ENCODE measurements at regions not wholly inside any gene's neighbourhood (a gene's known extent, or its start where the extent isn't known, plus 50 kb on each side); places are given as distances from the start of the nearest gene placed in this dataset.

DNA sequence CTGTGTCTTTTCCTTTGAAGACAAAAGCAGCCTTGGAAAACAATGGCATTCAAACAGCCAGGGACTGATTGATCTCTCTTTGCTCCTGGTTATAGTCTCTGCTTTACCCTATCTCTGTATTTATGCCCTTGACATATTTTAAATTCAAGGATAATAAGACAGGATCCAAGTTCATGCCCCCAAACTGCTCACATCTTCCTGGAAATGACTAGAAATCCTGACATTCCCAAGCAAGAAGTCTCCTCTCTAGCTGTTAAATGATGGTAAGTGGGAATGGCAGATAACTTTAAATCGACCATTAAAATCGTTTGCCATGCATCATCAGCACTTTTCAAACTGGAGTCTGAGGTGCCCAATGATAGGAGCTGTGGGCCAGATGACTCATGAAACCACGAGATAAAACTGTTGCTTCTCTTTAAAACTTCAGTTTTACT is 435.6 kb downstream of the FOXO1 start:
- no peak overlapping the region for H3K4me3 ChIP-seq (ENCODE audit: low read depth, low read length)
- no peak overlapping the region for H3K27ac ChIP-seq (ENCODE audit: extremely low read depth, low read depth, low read length)
- no peaks in the 10 kb centered on the region for H3K9me3 ChIP-seq (ENCODE audit: control insufficient read depth, insufficient read depth, low read depth, low read length)
- TF ChIP-seq HOXC10 (CRISPR knock-in tag; IDR thresholded peaks at IDR 0.05) (no peak), SCRT2 (tag by site-specific recombination; IDR thresholded peaks at IDR 0.05) (peak; percentile 31; the same call in 1 of the 2 replicates)
- ChIA-PET CTCF (no interaction called here), POLR2A (no interaction called here)
- no peaks in the 10 kb centered on the region for H3K36me3 ChIP-seq (ENCODE audit: control insufficient read depth in 2 of 2, insufficient read depth in 1 of 2, low read length in 2 of 2)
- H3K4me1 ChIP-seq (ENCODE audit: control insufficient read depth, insufficient read depth, low read length): no peaks in the 10 kb centered on the region

DNA sequence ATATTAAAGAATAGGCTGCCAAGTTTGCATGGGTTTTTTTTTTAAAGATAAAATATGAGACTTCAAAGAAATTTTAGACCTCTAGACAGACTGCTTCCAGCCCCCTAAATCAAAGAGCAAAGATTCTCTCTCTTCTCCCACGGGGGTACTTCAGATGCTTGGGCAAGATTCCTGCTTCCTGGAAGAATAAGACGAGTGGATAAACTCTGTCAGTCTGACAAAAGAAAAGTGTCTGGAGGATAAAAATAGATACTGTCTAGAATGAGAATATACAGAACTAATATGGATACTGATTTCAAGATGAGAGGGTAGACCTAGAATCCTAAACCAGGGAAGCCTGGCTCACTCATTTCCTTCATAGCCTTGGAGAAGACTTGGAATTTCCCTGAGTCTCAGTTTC is 435.1 kb downstream of the FOXO1 start:
- H3K4me3 ChIP-seq (ENCODE audit: low read depth, low read length): no peak overlapping the region
- TF ChIP-seq ZNF560 (tag by site-specific recombination; IDR thresholded peaks at IDR 0.05; ENCODE audit: borderline replicate concordance): no peak
- TF ChIP-seq ZNF830 (tag by site-specific recombination; IDR thresholded peaks at IDR 0.05; ENCODE audit: low read depth): no peak
- no peak for TF ChIP-seq ZNF280C (tag by site-specific recombination; IDR thresholded peaks at IDR 0.05)
- POLR2A ChIA-PET: no interaction called here
- no peaks in the 10 kb centered on the region for H3K4me1 ChIP-seq (ENCODE audit: control insufficient read depth, insufficient read depth, low read length)
- CTCF ChIA-PET: no interaction called here
- no peaks in the 10 kb centered on the region for H3K36me3 ChIP-seq (ENCODE audit: control insufficient read depth in 2 of 2, insufficient read depth in 1 of 2, low read length in 2 of 2)
- H3K27ac ChIP-seq (ENCODE audit: extremely low read depth, low read depth, low read length): no peak overlapping the region
- H3K9me3 ChIP-seq (ENCODE audit: control insufficient read depth, insufficient read depth, low read depth, low read length): no peaks in the 10 kb centered on the region

- Histone ChIP-seq H3K27ac (ENCODE audit: extremely low read depth, low read depth, low read length) (no peak overlapping the region), H3K36me3 (ENCODE audit: control insufficient read depth in 2 of 2, insufficient read depth in 1 of 2, low read length in 2 of 2) (no peaks in the 10 kb centered on the region), H3K4me1 (ENCODE audit: control insufficient read depth, insufficient read depth, low read length) (no peaks in the 10 kb centered on the region), H3K4me3 (ENCODE audit: low read depth, low read length) (no peak overlapping the region), H3K9me3 (ENCODE audit: control insufficient read depth, insufficient read depth, low read depth, low read length) (no peaks in the 10 kb centered on the region)
- TF ChIP-seq ZNF621 (tag by site-specific recombination; IDR thresholded peaks at IDR 0.05) (no peak), SP3 (tag by site-specific recombination; IDR thresholded peaks at IDR 0.05) (no peak), FEZF1 (tag by site-specific recombination; IDR thresholded peaks at IDR 0.05) (no peak), ZNF660 (tag by site-specific recombination; IDR thresholded peaks at IDR 0.05) (no peak), ZNF677 (tag by site-specific recombination; IDR thresholded peaks at IDR 0.05) (no peak), EGR2 (tag by site-specific recombination; IDR thresholded peaks at IDR 0.05; ENCODE audit: low read depth) (no peak), BCL11B (tag by site-specific recombination; IDR thresholded peaks at IDR 0.05; ENCODE audit: low read depth) (no peak)
- TF ChIP-seq, protein P1, sequence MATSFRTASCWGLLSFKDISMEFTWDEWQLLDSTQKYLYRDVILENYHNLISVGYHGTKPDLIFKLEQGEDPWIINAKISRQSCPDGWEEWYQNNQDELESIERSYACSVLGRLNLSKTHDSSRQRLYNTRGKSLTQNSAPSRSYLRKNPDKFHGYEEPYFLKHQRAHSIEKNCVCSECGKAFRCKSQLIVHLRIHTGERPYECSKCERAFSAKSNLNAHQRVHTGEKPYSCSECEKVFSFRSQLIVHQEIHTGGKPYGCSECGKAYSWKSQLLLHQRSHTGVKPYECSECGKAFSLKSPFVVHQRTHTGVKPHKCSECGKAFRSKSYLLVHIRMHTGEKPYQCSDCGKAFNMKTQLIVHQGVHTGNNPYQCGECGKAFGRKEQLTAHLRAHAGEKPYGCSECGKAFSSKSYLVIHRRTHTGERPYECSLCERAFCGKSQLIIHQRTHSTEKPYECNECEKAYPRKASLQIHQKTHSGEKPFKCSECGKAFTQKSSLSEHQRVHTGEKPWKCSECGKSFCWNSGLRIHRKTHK (tag by site-specific recombination; IDR thresholded peaks at IDR 0.05): no peak
- POLR2A ChIA-PET: no interaction called here
- CTCF ChIA-PET: no interaction called here
Measured at GRCh38 chr13:40231751-40232150, 434.7 kb downstream of the FOXO1 start.

- H3K36me3 ChIP-seq (ENCODE audit: control insufficient read depth in 2 of 2, insufficient read depth in 1 of 2, low read length in 2 of 2): no peaks in the 10 kb centered on the region
- no peaks in the 10 kb centered on the region for H3K4me1 ChIP-seq (ENCODE audit: control insufficient read depth, insufficient read depth, low read length)
- no peak overlapping the region for H3K4me3 ChIP-seq (ENCODE audit: low read depth, low read length)
- H3K27ac ChIP-seq (ENCODE audit: extremely low read depth, low read depth, low read length): no peak overlapping the region
- CTCF ChIA-PET: interaction anchor here (0.7 kb wide), 1 partner anchor 14 kb away, joined by 3 read pairs; no protein-coding TSS in a partner anchor
- H3K9me3 ChIP-seq (ENCODE audit: control insufficient read depth, insufficient read depth, low read depth, low read length): no peaks in the 10 kb centered on the region
- POLR2A ChIA-PET: no interaction called here
- TF ChIP-seq ZNF140 (tag by site-specific recombination; IDR thresholded peaks at IDR 0.05) (no peak), MZF1 (tag by site-specific recombination; IDR thresholded peaks at IDR 0.05; ENCODE audit: borderline replicate concordance) (no peak), ZNF658 (tag by site-specific recombination; IDR thresholded peaks at IDR 0.05) (no peak), YY1 (tag by site-specific recombination; IDR thresholded peaks at IDR 0.05) (no peak), ZNF777 (tag by site-specific recombination; IDR thresholded peaks at IDR 0.05; ENCODE audit: borderline replicate concordance) (no peak), ZNF394 (tag by site-specific recombination; IDR thresholded peaks at IDR 0.05; ENCODE audit: borderline replicate concordance) (no peak)
- TF ChIP-seq, protein P2, sequence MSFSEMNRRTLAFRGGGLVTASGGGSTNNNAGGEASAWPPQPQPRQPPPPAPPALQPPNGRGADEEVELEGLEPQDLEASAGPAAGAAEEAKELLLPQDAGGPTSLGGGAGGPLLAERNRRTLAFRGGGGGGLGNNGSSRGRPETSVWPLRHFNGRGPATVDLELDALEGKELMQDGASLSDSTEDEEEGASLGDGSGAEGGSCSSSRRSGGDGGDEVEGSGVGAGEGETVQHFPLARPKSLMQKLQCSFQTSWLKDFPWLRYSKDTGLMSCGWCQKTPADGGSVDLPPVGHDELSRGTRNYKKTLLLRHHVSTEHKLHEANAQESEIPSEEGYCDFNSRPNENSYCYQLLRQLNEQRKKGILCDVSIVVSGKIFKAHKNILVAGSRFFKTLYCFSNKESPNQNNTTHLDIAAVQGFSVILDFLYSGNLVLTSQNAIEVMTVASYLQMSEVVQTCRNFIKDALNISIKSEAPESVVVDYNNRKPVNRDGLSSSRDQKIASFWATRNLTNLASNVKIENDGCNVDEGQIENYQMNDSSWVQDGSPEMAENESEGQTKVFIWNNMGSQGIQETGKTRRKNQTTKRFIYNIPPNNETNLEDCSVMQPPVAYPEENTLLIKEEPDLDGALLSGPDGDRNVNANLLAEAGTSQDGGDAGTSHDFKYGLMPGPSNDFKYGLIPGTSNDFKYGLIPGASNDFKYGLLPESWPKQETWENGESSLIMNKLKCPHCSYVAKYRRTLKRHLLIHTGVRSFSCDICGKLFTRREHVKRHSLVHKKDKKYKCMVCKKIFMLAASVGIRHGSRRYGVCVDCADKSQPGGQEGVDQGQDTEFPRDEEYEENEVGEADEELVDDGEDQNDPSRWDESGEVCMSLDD (tag by site-specific recombination; IDR thresholded peaks at IDR 0.05): no peak
- TF ChIP-seq, protein P3, sequence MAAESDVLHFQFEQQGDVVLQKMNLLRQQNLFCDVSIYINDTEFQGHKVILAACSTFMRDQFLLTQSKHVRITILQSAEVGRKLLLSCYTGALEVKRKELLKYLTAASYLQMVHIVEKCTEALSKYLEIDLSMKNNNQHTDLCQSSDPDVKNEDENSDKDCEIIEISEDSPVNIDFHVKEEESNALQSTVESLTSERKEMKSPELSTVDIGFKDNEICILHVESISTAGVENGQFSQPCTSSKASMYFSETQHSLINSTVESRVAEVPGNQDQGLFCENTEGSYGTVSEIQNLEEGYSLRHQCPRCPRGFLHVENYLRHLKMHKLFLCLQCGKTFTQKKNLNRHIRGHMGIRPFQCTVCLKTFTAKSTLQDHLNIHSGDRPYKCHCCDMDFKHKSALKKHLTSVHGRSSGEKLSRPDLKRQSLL (tag by site-specific recombination; IDR thresholded peaks at IDR 0.05): no peak
Measured at GRCh38 chr13:40232311-40233040, 434.0 kb downstream of the FOXO1 start.
